ENCODE measurements at regions not wholly inside any gene's neighbourhood (a gene's known extent, or its start where the extent isn't known, plus 50 kb on each side); places are given as distances from the start of the nearest gene placed in this dataset.
A peak's percentile ranks its signal among the peaks of the same experiment; 100 is the strongest.

- DNase-seq (ENCODE audit: extremely low read depth in 1 of 11, low read depth in 9 of 11, low spot score in 4 of 11) = no peak
Observed at GRCh38 chr1:235925016-235925415, 58.3 kb upstream of the LYST start.

GRCh38 chr1:235923466-235924021, 56.8 kb upstream of the LYST start:
- DNase-seq (ENCODE audit: extremely low read depth in 1 of 11, low read depth in 9 of 11, low spot score in 4 of 11) = no peak

GRCh38 chr1:235920596-235921375, 54.1 kb upstream of the LYST start:
- no peak for DNase-seq (ENCODE audit: extremely low read depth in 1 of 11, low read depth in 9 of 11, low spot score in 4 of 11)

GRCh38 chr1:235919833-235920441, 53.2 kb upstream of the LYST start:
- DNase-seq (ENCODE audit: extremely low read depth in 1 of 11, low read depth in 9 of 11, low spot score in 4 of 11) = no peak

GRCh38 chr1:235919127-235919832, 52.6 kb upstream of the LYST start:
- no peak for DNase-seq (ENCODE audit: extremely low read depth in 1 of 11, low read depth in 9 of 11, low spot score in 4 of 11)

- DNase-seq (ENCODE audit: extremely low read depth in 1 of 11, low read depth in 9 of 11, low spot score in 4 of 11) = no peak
Observed at GRCh38 chr1:235918465-235918864, 51.8 kb upstream of the LYST start.

GRCh38 chr1:235918032-235918431, 51.3 kb upstream of the LYST start:
- DNase-seq (ENCODE audit: extremely low read depth in 1 of 11, low read depth in 9 of 11, low spot score in 4 of 11) = no peak

GRCh38 chr1:235917267-235917811, 50.6 kb upstream of the LYST start:
- peak; percentile 37 to 75 (median 60) for DNase-seq (ENCODE audit: extremely low read depth in 1 of 11, low read depth in 9 of 11, low spot score in 4 of 11)

Measured in renal cortex interstitium (tissue), 11 donors.